GM18520 (cell line): ENCODE measurements at regions not wholly inside any gene's neighbourhood (a gene's known extent, or its start where the extent isn't known, plus 50 kb on each side); places are given as distances from the start of the nearest gene placed in this dataset.

Experiments
- ATAC-seq: cut with Tn5 transposase; IDR thresholded peaks from one replicate; pipeline ENCODE4 v1.9.1; 2021; ENCODE audit not compliant: unreplicated experiment

- ATAC-seq, result no peak
These were observed 94.6 kb upstream of the SGCD start for GRCh38 chr5:156232251-156232869.

- no peak for ATAC-seq
These were observed 89.6 kb upstream of the SGCD start for GRCh38 chr5:156237361-156237760.

GRCh38 chr5:156239800-156240199 lies 87.2 kb upstream of the SGCD start:
- no peak for ATAC-seq

- no peak for ATAC-seq
These were observed 86.5 kb upstream of the SGCD start for GRCh38 chr5:156240414-156240813.

GRCh38 chr5:156241266-156241665 lies 85.7 kb upstream of the SGCD start:
- ATAC-seq, result no peak

GRCh38 chr5:156245895-156246294 lies 81.1 kb upstream of the SGCD start:
- ATAC-seq, result no peak

GRCh38 chr5:156251076-156251475 lies 75.9 kb upstream of the SGCD start:
- ATAC-seq, result no peak

- no peak for ATAC-seq
These were observed 73.8 kb upstream of the SGCD start for GRCh38 chr5:156253130-156253529.

GRCh38 chr5:156254196-156254595 lies 72.8 kb upstream of the SGCD start:
- ATAC-seq, result no peak

- no peak for ATAC-seq
These were observed 70.3 kb upstream of the SGCD start for GRCh38 chr5:156256642-156257041.

GRCh38 chr5:156258934-156259333 lies 68.0 kb upstream of the SGCD start:
- no peak for ATAC-seq

GRCh38 chr5:156259618-156260017 lies 67.3 kb upstream of the SGCD start:
- ATAC-seq, result no peak

GRCh38 chr5:156261275-156261939 lies 65.6 kb upstream of the SGCD start:
- no peak for ATAC-seq

- ATAC-seq, result no peak
These were observed 55.4 kb upstream of the SGCD start for GRCh38 chr5:156271569-156271968.

- no peak for ATAC-seq
These were observed 54.8 kb upstream of the SGCD start for GRCh38 chr5:156272139-156272538.

- no peak for ATAC-seq
These were observed 53.6 kb upstream of the SGCD start for GRCh38 chr5:156273325-156273724.

- no peak for ATAC-seq
These were observed 52.5 kb upstream of the SGCD start for GRCh38 chr5:156274453-156274852.
